Fibroblast of lung (primary cell): ENCODE measurements at regions not wholly inside any gene's neighbourhood (a gene's known extent, or its start where the extent isn't known, plus 50 kb on each side); places are given as distances from the start of the nearest gene placed in this dataset.

Experiments
- DNase-seq, 2 donors: peaks; one replicate each; pipeline versions ENCODE4 v3.0.0 to v3.0.0-alpha.2; 2010; ENCODE audit warnings: low read depth in 2 of 2
- H2AFZ ChIP-seq: 2 replicates; pipeline ENCODE4 v1.5.1; 2012; ENCODE audit warnings: low read length, control low read depth, inconsistent platforms
- H3K27ac ChIP-seq: 2 replicates; pipeline ENCODE4 v1.5.1; 2011; ENCODE audit warnings: low read length, control low read depth; ENCODE audit not compliant: insufficient read depth
- H3K27me3 ChIP-seq: 2 replicates; pipeline ENCODE4 v1.5.1; 2011; ENCODE audit warnings: mild to moderate bottlenecking, low read length; ENCODE audit not compliant: control insufficient read depth, insufficient read depth
- H3K36me3 ChIP-seq: 2 replicates; pipeline ENCODE4 v1.5.1; 2011; ENCODE audit warnings: low read length; ENCODE audit not compliant: control insufficient read depth, insufficient read depth
- H3K4me1 ChIP-seq: 2 replicates; pipeline ENCODE4 v1.5.1; 2011; ENCODE audit warnings: low read length; ENCODE audit not compliant: control insufficient read depth, insufficient read depth; ENCODE audit errors: extremely low read depth
- H3K4me2 ChIP-seq: 2 replicates; pipeline ENCODE4 v1.5.1; 2011; ENCODE audit warnings: low read length, control low read depth; ENCODE audit not compliant: insufficient read depth; ENCODE audit errors: extremely low read depth
- H3K4me3 ChIP-seq, 4 experiments: fragments of 200-600 bp in 1 of 4; sonication (generic) in 1 of 4; replicated peaks in 1 of 4; 2 replicates each; pipeline ENCODE4 v1.5.1; 2011 to 2016; ENCODE audit warnings: low read length in 4 of 4, low read depth in 3 of 4, mild to moderate bottlenecking in 3 of 4, control low read depth in 2 of 4, inconsistent platforms in 1 of 4, mixed read lengths in 1 of 4; ENCODE audit not compliant: insufficient read depth in 1 of 4; ENCODE audit errors: control extremely low read depth in 1 of 4
- H3K79me2 ChIP-seq: 2 replicates; pipeline ENCODE4 v1.5.1; 2012; ENCODE audit warnings: mild to moderate bottlenecking, low read length, inconsistent platforms; ENCODE audit not compliant: control insufficient read depth, insufficient read depth
- H3K9ac ChIP-seq: 2 replicates; pipeline ENCODE4 v1.5.1; 2011; ENCODE audit warnings: mild to moderate bottlenecking, low read length, control low read depth; ENCODE audit not compliant: insufficient read depth
- H3K9me3 ChIP-seq: 2 replicates; pipeline ENCODE4 v1.5.1; 2012; ENCODE audit warnings: low read depth, low read length; ENCODE audit not compliant: control insufficient read depth, insufficient read depth
- H4K20me1 ChIP-seq: 2 replicates; pipeline ENCODE4 v1.5.1; 2011; ENCODE audit warnings: low read length; ENCODE audit not compliant: control insufficient read depth, insufficient read depth; ENCODE audit errors: extremely low read depth
- CTCF ChIP-seq, 2 donors: IDR thresholded peaks in 1 of 2; conservative IDR thresholded peaks in 1 of 2; 1 replicate in 1 of 2; 2 replicates in 1 of 2; pipeline ENCODE4 v1.5.1; 2011 to 2012; ENCODE audit warnings: low read length in 2 of 2, control low read depth in 1 of 2, inconsistent platforms in 1 of 2, low read depth in 1 of 2, mild to moderate bottlenecking in 1 of 2
- EZH2 ChIP-seq: IDR thresholded peaks from 2 replicates; pipeline ENCODE4 v1.5.1; 2012; ENCODE audit warnings: low read length, control low read depth, mild to moderate bottlenecking; ENCODE audit errors: missing control alignments

- H3K4me1 ChIP-seq: no peaks in the 10 kb centered on the region
- DNase-seq: no peak
- no peak overlapping the region for H3K4me2 ChIP-seq
- no peak overlapping the region for H3K9ac ChIP-seq
- H3K27me3 ChIP-seq: peaks cover 16% of the 10 kb centered on the region
- H3K36me3 ChIP-seq: no peaks in the 10 kb centered on the region
- no peaks in the 10 kb centered on the region for H3K79me2 ChIP-seq
- no peak overlapping the region for H2AFZ ChIP-seq
- H3K4me3 ChIP-seq: no peak overlapping the region
- no peaks in the 10 kb centered on the region for H4K20me1 ChIP-seq
- no peak for TF ChIP-seq CTCF (conservative IDR thresholded peaks at IDR 0.05 in 1 of 2, IDR thresholded peaks at IDR 0.05 in 1 of 2; ENCODE audit: low read depth in 1 of 2, low read length in 2 of 2)
- no peak for TF ChIP-seq EZH2
- no peaks in the 10 kb centered on the region for H3K9me3 ChIP-seq
- no peak overlapping the region for H3K27ac ChIP-seq
Observed at GRCh38 chr22:45102896-45103420, 60.8 kb upstream of the NUP50 start.

GRCh38 chr22:45103756-45104155, 60.0 kb upstream of the NUP50 start:
- Histone ChIP-seq H3K27me3 (peaks cover 16% of the 10 kb centered on the region), H4K20me1 (no peaks in the 10 kb centered on the region), H2AFZ (no peak overlapping the region), H3K9ac (no peak overlapping the region), H3K36me3 (no peaks in the 10 kb centered on the region), H3K4me2 (no peak overlapping the region), H3K27ac (no peak overlapping the region), H3K9me3 (no peaks in the 10 kb centered on the region), H3K79me2 (no peaks in the 10 kb centered on the region), H3K4me3 (no peak overlapping the region), H3K4me1 (no peaks in the 10 kb centered on the region)
- TF ChIP-seq EZH2: no peak
- no peak for TF ChIP-seq CTCF (conservative IDR thresholded peaks at IDR 0.05 in 1 of 2, IDR thresholded peaks at IDR 0.05 in 1 of 2; ENCODE audit: low read depth in 1 of 2, low read length in 2 of 2)
- DNase-seq: no peak

GRCh38 chr22:45104313-45104712, 59.4 kb upstream of the NUP50 start:
- no peak overlapping the region for H2AFZ ChIP-seq
- H3K4me1 ChIP-seq: no peaks in the 10 kb centered on the region

More at GRCh38 chr22:45104313-45104712, 59.4 kb upstream of the NUP50 start:
- Histone ChIP-seq H3K36me3 (no peaks in the 10 kb centered on the region), H3K27me3 (peaks cover 16% of the 10 kb centered on the region), H3K4me2 (no peak overlapping the region), H4K20me1 (no peaks in the 10 kb centered on the region), H3K9ac (no peak overlapping the region), H3K4me3 (no peak overlapping the region), H3K79me2 (no peaks in the 10 kb centered on the region), H3K9me3 (no peaks in the 10 kb centered on the region), H3K27ac (no peak overlapping the region)
- no peak for DNase-seq
- TF ChIP-seq CTCF (conservative IDR thresholded peaks at IDR 0.05 in 1 of 2, IDR thresholded peaks at IDR 0.05 in 1 of 2; ENCODE audit: low read depth in 1 of 2, low read length in 2 of 2) (no peak), EZH2 (no peak)
